Esophagus squamous epithelium (tissue), 4 donors: ENCODE measurements at regions not wholly inside any gene's neighbourhood (a gene's known extent, or its start where the extent isn't known, plus 50 kb on each side); places are given as distances from the start of the nearest gene placed in this dataset.

Experiments used
- CTCF ChIP-seq, 6 experiments: fragments of 450-650 bp in 4 of 6; fragments of 200-600 bp in 2 of 6; sonication (generic) in 2 of 6; IDR thresholded peaks; one replicate each; pipeline ENCODE4 v1.5.1; 2016 to 2019; ENCODE audit warnings: antibody characterized with exemption in 6 of 6, mild to moderate bottlenecking in 4 of 6, moderate library complexity in 4 of 6
- POLR2A ChIP-seq, 4 donors: fragments of 450-650 bp; IDR thresholded peaks; one replicate each; pipeline ENCODE4 v1.6.1; 2017; ENCODE audit warnings: antibody characterized with exemption in 4 of 4, mild to moderate bottlenecking in 4 of 4, moderate library complexity in 3 of 4

GRCh38 chr9:86525182-86525581 lies 171.0 kb upstream of the TUT7 start:
- TF ChIP-seq CTCF (IDR thresholded peaks at IDR 0.05), result no peak
- no peak for TF ChIP-seq POLR2A (IDR thresholded peaks at IDR 0.05)
